AML-193 (cell line): ENCODE measurements at regions not wholly inside any gene's neighbourhood (a gene's known extent, or its start where the extent isn't known, plus 50 kb on each side); places are given as distances from the start of the nearest gene placed in this dataset.
A peak's percentile ranks its signal among the peaks of the same experiment; 100 is the strongest.
"Not testable (repeated sequence)": the region's sequence is repeated elsewhere in the genome, so short reads cannot be mapped to it uniquely, and the experiment has no call there.

Source experiments
- DNase-seq, 2 experiments: peaks; one replicate each; lab custom pipeline; 2025; lab: John Stamatoyannopoulos, UW

GRCh38 chr2:207363761-207364290 lies 165.9 kb upstream of the CREB1 start:
- no peak for DNase-seq

- DNase-seq: no peak
These were observed 159.1 kb upstream of the CREB1 start for GRCh38 chr2:207370646-207371045.

DNA sequence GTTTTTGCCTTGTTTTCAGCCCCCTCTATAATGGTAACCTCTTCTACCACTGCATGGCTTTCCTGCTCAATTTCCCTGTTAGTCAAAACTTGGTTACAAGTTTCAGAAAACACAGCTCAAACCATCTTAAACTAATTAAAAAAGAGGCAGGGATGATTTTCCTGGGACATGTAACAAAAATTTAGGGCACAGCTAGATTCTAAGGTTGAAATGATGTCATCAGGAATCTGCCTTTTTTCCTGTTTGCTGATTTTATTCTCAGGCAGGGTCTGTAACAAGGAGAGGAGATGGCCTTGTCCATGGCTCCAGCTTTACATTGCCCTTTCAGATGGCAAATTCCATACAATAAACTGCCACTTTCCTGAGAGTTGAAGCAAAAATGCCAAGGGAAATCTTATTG lies 157.9 kb upstream of the CREB1 start:
- no peak for DNase-seq

DNA sequence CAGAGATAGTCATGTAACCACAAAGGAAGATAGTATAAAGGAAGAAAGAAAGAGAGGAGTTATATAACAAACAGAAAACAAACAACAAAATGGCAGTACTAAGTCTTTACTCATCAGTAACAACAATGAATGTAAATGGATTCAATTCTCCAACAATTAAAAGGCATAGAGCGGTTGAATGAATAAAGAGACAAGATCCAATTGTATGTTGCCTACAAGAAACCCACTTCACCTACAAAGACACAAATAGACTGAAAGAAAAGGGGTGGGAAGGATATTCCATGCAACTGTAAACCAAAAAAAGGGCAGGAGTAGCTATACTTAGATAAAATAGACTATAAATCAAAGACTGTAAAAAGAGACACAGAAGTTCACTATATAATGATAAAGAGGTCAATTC lies 157.3 kb upstream of the CREB1 start:
- no peak for DNase-seq

GRCh38 chr2:207375207-207375875 lies 154.4 kb upstream of the CREB1 start:
- DNase-seq: no peak

DNA sequence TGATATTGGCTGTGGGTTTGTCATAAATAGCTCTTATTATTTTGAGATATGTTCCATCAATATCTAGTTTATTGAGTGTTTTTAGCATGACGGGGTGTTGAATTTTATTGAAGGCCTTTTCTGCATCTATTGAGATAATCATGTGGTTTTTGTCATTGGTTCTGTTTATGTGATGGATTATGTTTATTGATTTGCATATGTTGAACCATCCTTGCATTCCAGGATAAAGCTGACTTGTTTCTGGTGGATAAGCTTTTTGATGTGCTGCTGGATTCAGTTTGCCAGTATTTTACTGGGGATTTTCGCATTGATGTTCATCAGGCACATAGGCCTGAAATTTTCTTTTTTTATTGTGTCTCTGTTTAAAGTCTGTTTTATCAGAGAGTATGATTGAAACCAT lies 151.1 kb upstream of the CREB1 start:
- DNase-seq: not testable (repeated sequence)

GRCh38 chr2:207385076-207385475 lies 144.7 kb upstream of the CREB1 start:
- no peak for DNase-seq

GRCh38 chr2:207385903-207386302 lies 143.9 kb upstream of the CREB1 start:
- DNase-seq: peak; percentile 28 to 33

- DNase-seq: no peak
These were observed 142.7 kb upstream of the CREB1 start for GRCh38 chr2:207387001-207387571.

DNA sequence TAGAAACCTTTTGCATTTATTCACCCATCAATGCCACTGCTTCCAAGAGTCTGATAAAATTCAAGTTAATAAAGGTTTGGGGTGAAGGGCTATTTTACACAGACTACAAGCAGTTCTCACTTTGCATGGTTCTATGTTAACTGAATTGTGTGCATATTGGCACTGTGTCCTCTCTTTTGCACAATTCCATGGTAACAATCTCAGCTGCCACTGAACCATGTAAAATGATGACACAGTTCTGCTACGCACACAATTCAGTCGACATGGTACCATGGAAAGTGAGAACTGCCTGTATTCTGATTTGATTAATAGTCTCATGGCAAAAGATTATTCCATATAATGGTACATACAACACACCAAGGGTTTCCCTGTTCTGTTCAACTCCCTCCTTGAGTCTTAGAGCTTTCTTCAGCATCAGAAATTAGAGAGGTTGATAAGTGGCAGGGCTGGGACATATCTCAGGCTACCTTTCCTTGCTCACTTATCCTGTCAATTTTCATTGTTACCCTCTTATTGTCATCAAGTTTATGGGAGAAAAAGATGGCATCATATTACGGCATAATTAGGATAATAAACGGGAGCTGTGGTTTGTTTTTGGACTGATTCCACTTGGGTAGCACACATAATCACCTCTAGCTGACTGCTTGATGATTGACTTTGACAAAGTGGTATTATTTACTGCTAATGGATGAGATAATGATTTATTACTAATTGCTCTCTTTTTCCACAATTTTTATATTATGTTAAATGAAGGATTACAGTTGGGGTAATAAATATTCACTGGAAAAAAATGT lies 139.3 kb upstream of the CREB1 start:
- no peak for DNase-seq

- DNase-seq: no peak
These were observed 135.5 kb upstream of the CREB1 start for GRCh38 chr2:207394203-207394781.

DNA sequence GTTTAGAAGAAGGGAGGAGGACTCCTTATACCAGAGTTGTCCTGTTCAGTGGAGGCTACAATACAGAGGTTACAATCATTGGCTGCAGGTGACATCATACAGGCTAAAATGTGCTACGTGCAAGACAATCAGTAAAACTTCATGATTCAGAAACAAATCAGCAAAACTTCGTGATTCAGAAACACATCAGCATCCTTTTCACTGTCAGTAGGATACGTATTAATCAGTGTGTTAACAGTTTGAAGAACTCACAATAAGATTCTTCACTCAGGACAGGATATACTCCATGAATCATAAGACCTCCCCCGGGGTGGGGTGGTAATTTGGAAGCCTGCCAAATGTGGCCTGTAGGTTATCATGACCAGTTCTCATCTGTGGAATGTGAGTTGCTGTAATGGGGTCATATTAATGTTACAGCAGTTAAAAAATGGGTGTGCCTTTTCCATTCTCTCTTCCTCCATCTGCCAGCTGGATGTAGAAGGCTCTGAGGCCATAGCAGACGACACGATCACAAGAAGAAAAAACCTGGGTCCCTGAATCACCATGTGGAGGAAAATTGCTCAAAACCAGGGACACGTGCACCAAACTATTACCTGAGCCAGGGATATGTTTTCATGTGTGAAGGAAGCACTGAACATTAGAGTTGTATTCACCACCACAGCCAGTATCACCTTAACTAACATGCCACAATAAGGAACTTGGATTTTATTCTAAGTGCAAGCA lies 134.8 kb upstream of the CREB1 start:
- no peak for DNase-seq

- DNase-seq: no peak
These were observed 134.1 kb upstream of the CREB1 start for GRCh38 chr2:207395535-207396251.

DNA sequence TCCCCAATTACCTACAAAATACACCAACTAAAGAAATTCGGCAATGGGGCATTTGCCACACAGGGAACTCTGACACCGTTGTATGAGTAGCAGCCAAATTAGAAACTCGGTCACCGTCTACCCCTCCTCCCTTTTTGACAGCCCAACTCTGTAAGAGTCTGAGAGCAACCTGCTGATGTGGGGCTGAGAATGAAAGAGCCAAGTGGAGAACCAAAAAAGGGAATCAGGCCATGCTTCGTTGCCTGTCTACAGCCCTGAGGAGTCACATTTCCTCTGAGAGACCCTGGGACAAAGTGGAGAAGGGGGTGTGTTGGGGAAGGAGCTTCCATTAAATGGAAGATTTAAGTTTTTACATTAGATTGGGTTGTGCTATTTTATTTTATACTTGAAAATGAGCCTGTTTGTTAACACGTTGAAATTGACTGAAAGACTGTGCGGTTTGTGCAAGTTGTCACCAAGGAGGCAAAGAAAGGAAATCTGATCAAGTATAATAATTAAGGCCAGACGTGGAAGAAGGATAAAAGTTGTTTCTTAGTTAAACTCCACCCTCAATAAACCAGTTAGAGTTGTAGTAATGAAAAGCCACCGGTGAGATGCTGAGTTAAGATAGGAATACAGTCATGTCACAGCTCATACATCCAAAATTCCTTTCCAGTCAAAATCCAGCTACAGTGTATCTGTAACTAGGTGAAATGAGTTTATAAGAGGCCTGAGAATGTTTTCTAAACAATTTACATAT lies 131.7 kb upstream of the CREB1 start:
- no peak for DNase-seq

DNA sequence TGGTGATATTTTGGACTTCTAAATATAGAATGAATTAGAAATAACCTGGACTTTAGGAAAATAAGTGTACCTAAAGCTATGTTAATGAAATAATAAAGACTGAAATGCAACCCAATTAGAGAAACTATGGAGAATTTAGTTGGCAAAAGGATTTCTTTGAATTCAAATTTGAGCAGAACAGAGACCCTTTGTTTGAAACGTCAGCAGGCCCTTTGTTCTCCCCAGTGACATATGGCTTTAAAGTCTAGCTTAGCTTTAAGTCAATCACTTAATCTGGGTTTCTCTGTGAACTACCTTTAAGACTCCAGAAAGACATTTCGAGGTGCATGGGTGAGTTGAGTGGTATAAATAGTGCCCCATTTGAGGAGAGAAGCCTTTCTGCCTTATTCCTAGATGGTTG lies 130.5 kb upstream of the CREB1 start:
- no peak for DNase-seq

DNA sequence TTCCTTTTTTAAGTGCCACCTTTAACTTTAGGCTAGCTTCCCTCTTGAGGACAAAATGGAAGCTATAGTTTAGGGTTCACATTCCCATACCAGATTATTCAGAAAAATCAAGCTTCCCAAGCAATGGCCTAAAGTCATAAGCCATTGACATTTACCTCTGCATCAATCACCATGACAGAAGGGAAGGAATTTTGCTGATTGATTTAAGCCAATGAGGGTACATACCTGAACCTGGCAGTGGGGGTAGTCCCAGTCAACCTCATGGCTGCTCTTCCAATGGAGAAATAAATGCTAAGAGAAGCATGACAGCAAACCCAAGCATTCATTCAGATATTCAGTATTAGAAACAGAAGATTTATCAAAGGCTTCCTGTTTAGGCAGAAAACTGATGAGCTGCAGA lies 128.4 kb upstream of the CREB1 start:
- DNase-seq: no peak

DNA sequence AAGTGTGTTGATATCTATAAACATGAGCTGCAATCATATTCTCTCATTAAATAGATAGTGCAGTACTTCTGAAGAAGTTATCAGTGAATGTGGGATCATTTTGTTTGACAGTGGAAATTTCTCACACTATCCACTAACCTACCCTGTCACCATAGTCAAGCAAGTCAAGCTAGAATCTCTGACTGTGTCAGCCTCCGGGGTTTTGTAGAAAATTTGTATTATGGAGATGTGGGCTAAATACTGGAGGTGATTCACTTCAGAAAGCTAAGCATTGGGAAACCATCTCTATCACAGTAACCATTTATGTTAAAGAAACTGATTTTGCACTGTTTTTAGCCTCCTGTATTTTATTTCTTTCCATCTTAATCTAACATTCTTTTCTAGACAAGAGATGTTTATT lies 126.6 kb upstream of the CREB1 start:
- no peak for DNase-seq

GRCh38 chr2:207403950-207404349 lies 125.8 kb upstream of the CREB1 start:
- DNase-seq: no peak

- no peak for DNase-seq
These were observed 124.6 kb upstream of the CREB1 start for GRCh38 chr2:207405150-207405549.

DNA sequence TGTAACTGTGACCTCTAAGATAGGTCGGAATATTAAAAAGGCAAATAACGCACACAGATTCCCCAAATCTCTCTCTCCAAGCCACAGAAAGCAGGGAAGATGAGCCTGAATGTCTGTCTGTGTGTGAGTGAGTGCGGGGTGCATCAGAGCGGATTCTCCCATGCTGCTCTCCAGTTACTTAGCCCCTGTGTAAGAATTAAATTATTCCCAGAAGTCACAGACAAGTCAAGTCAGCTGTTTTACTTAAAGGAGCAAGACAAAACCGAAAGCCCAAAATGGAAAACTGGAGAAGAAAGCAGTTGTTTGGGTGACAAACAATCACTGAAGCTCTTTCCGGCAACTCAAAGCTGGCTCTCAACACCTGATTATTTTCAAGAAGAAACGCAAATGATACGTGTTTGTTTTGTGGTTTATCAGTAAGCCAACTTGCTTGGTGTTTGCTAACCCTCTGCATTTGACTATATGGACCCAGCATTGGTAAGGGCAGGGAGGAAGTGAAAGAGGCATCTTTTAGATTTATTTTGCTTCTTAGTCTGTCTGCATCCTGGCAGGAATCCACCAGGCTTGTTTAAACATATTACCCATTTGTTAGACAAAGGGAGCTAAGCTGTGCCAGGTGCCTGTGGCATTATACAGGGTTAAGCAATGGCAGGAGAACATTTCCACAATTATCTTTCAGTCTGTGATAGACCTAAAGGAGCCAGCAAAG lies 121.5 kb upstream of the CREB1 start:
- DNase-seq: no peak
